MCF 10A (cell line): ENCODE measurements at regions not wholly inside any gene's neighbourhood (a gene's known extent, or its start where the extent isn't known, plus 50 kb on each side); places are given as distances from the start of the nearest gene placed in this dataset.

ENCODE experiments used
- BruUV-seq: library from RNA; stranded (reverse); fragments of 400-500 nt; replicated peaks from 2 replicates; lab custom pipeline; 2021; lab: Mats Ljungman, UMichigan
- CTCF ChIA-PET: fragments of 300-600 bp; sonication (Branson Sonifier 250); formaldehyde crosslinking; extraction: SDS; loops from one replicate; lab custom pipeline; 2021; ENCODE audit warnings: antibody characterized with exemption, inconsistent platforms; lab: Yijun Ruan, JAX
- POLR2A ChIA-PET: fragments of 300-600, 350-650 bp; sonication (Branson Sonifier 250); formaldehyde crosslinking; extraction: SDS; loops from one replicate; lab custom pipeline; 2020; ENCODE audit warnings: antibody characterized with exemption, inconsistent platforms; lab: Yijun Ruan, JAX
- DNase-seq: peaks from one replicate; pipeline ENCODE4 v3.0.0-alpha.2; 2018; ENCODE audit not compliant: unreplicated experiment
- H3K27ac Mint-ChIP-seq: one replicate; pipeline ENCODE4 v1.8.0; 2022; ENCODE audit warnings: mild to moderate bottlenecking, low read depth, mixed read lengths; ENCODE audit not compliant: unreplicated experiment
- H3K27me3 Mint-ChIP-seq: one replicate; pipeline ENCODE4 v1.8.0; 2022; ENCODE audit warnings: mixed read lengths; ENCODE audit not compliant: insufficient read depth, unreplicated experiment
- H3K36me3 Mint-ChIP-seq: one replicate; pipeline ENCODE4 v1.8.0; 2022; ENCODE audit warnings: mild to moderate bottlenecking, moderate library complexity, mixed read lengths; ENCODE audit not compliant: insufficient read depth, unreplicated experiment
- H3K4me1 Mint-ChIP-seq: one replicate; pipeline ENCODE4 v1.8.0; 2022; ENCODE audit warnings: mixed read lengths; ENCODE audit not compliant: insufficient read depth, unreplicated experiment
- H3K4me3 Mint-ChIP-seq: one replicate; pipeline ENCODE4 v1.8.0; 2022; ENCODE audit warnings: mild to moderate bottlenecking, moderate library complexity, mixed read lengths; ENCODE audit not compliant: unreplicated experiment
- H3K9me3 Mint-ChIP-seq: one replicate; pipeline ENCODE4 v1.8.0; 2022; ENCODE audit warnings: mixed read lengths; ENCODE audit not compliant: unreplicated experiment
- intact Hi-C: fragments of 100-400 bp; cut with micrococcal nuclease; formaldehyde crosslinking; loops from 2 replicates; pipeline ENCODE4 v1.14.1; 2022
- TF ChIP-seq, protein P1 (sequence below): fragments of 200-600 bp; IDR thresholded peaks from one replicate; pipeline ENCODE4 v1.8.0; 2022; ENCODE audit warnings: antibody characterized with exemption, mild to moderate bottlenecking; ENCODE audit not compliant: unreplicated experiment

DNA sequence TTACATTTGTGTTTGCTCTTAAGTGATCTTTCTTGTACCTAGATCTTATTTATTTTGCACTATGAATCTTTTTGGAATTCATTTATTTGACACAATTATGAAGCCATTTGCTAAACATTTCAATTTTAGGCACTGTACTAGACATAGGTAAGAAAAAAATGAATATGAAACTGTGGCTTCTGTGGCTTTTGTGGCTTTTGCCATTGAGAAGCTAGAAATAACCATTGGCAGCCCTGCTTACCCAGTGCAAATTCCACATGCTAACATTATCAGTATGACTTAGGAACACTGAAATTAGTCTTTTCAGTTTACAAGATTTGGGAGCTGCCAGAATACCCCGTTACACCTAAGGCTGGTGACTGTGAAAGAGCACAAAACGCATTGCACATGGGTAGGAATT lies 60.1 kb downstream of the FSCB start:
- H3K4me1 Mint-ChIP-seq = no peaks in the 10 kb centered on the region
- no peak for DNase-seq
- CTCF ChIA-PET = no interaction called here
- H3K4me3 Mint-ChIP-seq = no peak overlapping the region
- no peaks in the 10 kb centered on the region for H3K27me3 Mint-ChIP-seq
- intact Hi-C loops = no loop called here
- POLR2A ChIA-PET = interaction anchor here (0.7 kb wide), 1 partner anchor 115 kb away, joined by 3 read pairs; no protein-coding TSS in a partner anchor
- no TSS peak for BruUV-seq
- TF ChIP-seq, protein P1, sequence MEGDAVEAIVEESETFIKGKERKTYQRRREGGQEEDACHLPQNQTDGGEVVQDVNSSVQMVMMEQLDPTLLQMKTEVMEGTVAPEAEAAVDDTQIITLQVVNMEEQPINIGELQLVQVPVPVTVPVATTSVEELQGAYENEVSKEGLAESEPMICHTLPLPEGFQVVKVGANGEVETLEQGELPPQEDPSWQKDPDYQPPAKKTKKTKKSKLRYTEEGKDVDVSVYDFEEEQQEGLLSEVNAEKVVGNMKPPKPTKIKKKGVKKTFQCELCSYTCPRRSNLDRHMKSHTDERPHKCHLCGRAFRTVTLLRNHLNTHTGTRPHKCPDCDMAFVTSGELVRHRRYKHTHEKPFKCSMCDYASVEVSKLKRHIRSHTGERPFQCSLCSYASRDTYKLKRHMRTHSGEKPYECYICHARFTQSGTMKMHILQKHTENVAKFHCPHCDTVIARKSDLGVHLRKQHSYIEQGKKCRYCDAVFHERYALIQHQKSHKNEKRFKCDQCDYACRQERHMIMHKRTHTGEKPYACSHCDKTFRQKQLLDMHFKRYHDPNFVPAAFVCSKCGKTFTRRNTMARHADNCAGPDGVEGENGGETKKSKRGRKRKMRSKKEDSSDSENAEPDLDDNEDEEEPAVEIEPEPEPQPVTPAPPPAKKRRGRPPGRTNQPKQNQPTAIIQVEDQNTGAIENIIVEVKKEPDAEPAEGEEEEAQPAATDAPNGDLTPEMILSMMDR = no peak
- peaks cover 6% of the 10 kb centered on the region for H3K36me3 Mint-ChIP-seq
- H3K27ac Mint-ChIP-seq = no peak overlapping the region
- H3K9me3 Mint-ChIP-seq = peaks cover 14% of the 10 kb centered on the region

DNA sequence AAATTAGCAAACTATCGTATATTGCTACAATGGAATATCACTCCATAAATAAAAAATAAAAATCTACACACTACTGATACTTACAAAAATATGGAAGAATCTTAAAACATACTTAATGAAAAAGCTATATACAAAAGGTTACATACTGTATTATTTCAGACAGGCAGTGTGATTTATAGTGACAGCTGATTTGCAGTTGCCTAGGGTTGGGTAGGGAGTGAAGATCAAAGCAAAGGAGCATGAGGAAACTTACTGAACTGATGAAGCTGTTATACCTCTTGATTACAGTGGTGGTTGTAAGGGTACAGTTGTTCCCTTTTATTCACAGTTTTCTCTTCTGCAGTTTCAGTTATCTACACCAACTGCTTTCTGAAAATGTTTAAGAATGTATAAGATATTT lies 62.6 kb downstream of the FSCB start:
- Mint-ChIP-seq H3K27me3 (no peaks in the 10 kb centered on the region), H3K36me3 (peaks cover 1% of the 10 kb centered on the region), H3K4me3 (no peak overlapping the region), H3K27ac (no peak overlapping the region), H3K4me1 (no peaks in the 10 kb centered on the region), H3K9me3 (peaks cover 15% of the 10 kb centered on the region)
- DNase-seq = no peak
- CTCF ChIA-PET = no interaction called here
- POLR2A ChIA-PET = no interaction called here
- intact Hi-C loops = no loop called here
- TF ChIP-seq, protein P1 = no peak
- no TSS peak for BruUV-seq

DNA sequence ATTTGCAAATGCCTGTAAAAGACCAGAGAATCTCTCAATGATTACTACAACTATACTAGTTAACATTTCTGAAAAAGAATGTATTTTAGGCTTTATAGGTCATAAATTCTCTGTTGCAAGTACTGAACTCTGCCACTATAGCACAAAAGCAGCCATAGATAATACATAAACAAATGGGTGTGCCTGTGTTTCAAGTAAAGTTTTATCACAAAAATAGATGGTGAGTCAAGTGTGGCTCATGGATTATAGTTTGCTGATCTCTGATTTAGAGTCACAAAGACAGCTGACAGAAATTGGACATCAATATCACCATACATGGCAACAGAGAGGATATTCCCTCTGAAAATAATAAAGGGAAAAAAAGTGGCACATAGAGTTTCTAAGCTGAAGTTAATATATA lies 68.1 kb downstream of the FSCB start:
- BruUV-seq = no TSS peak
- Mint-ChIP-seq H3K4me3 (no peak overlapping the region), H3K9me3 (peaks cover 14% of the 10 kb centered on the region), H3K36me3 (no peaks in the 10 kb centered on the region), H3K4me1 (no peaks in the 10 kb centered on the region), H3K27me3 (no peaks in the 10 kb centered on the region), H3K27ac (no peak overlapping the region)
- no peak for DNase-seq
- TF ChIP-seq, protein P1 = no peak
- intact Hi-C loops = no loop called here
- POLR2A ChIA-PET = no interaction called here
- CTCF ChIA-PET = interaction anchor here (1.1 kb wide), 1 partner anchor 14 kb away, joined by 3 read pairs; no protein-coding TSS in a partner anchor

DNA sequence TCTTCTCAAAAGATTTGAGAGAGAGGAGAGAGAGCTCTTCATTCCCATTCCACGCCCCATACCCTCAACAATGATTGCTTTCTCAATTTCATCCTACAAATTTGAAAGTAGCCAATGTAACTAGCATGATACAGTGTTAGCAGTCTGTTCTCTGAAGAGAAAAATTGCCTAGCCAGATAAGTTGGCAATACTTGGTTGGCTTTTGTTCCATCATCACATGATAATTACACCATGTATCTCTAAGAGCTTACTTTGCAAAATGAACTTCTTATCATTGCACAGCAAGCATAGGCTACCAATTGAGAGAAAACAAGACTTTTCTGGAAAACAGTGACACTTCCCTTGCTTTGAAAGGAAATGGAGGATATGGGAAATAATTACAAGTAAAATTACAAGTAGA lies 68.9 kb downstream of the FSCB start:
- no peak overlapping the region for H3K4me3 Mint-ChIP-seq
- H3K9me3 Mint-ChIP-seq = peaks cover 14% of the 10 kb centered on the region
- H3K27ac Mint-ChIP-seq = no peak overlapping the region
- POLR2A ChIA-PET = no interaction called here
- H3K4me1 Mint-ChIP-seq = no peaks in the 10 kb centered on the region
- DNase-seq = no peak
- TF ChIP-seq, protein P1 = no peak
- intact Hi-C loops = no loop called here
- BruUV-seq = no TSS peak
- CTCF ChIA-PET = interaction anchor here (0.9 to 1.1 kb wide), 2 partner anchors 15 to 934 kb away, joined by 3 to 4 read pairs; no protein-coding TSS in a partner anchor
- H3K27me3 Mint-ChIP-seq = no peaks in the 10 kb centered on the region
- H3K36me3 Mint-ChIP-seq = no peaks in the 10 kb centered on the region
